GM18868 (cell line): ENCODE measurements at regions not wholly inside any gene's neighbourhood (a gene's known extent, or its start where the extent isn't known, plus 50 kb on each side); places are given as distances from the start of the nearest gene placed in this dataset.

ENCODE experiments used
- ATAC-seq: cut with Tn5 transposase; IDR thresholded peaks from one replicate; pipeline ENCODE4 v1.9.1; 2021; ENCODE audit warnings: mild to moderate bottlenecking, moderate library complexity; ENCODE audit not compliant: unreplicated experiment

- ATAC-seq: no peak
These were observed 55.4 kb downstream of the ZCCHC12 start for GRCh38 chrX:118878977-118879376.

GRCh38 chrX:118879586-118879985 is 56.0 kb downstream of the ZCCHC12 start:
- ATAC-seq: no peak

DNA sequence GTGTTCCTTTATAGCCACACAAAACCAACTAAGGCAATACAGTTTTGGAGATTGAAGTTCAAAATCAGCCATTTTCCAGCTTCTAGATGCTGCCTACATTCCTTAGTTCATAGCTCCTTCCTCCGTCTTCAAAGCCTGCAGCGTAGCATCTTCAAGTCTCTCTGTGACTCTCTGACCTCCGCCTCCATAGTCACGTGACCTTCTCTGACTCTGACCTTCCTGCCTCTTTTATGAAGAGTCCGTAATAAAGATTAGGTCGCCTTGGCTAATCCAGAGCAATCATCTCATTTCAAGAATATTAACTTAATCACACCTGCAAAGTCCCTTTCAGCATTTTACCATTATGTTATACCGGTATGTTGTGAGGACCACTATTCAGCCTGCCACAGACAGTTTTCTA is 60.4 kb downstream of the ZCCHC12 start:
- no peak for ATAC-seq

DNA sequence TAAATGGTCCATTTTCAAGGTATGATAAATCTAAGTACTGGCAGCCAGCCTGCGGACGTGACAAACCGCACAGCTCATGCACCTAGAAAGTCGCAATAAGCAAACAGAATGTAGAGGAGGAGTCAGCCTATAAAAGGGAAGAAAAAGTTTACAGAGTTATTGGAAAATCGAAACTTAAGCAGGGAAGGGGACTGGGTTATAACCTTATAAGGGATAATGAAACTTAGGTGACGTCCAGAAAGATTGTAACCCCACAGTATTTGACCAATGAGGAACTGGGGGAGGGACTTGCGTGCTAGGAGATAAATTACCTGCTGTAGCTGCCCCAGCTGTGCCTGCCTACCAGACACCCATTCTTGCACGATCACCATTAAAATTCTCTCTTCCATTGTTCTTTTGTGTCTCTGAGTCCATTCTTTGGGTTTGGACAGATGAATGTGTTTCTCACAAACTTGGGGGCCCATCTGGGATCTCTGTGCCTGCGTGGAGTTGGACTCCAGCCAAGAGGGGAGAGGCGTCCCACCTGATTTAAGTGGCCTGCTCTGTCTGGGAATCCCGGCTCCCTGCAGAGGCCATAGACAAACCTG is 61.0 kb downstream of the ZCCHC12 start:
- no peak for ATAC-seq

GRCh38 chrX:118893923-118894322 is 70.3 kb downstream of the ZCCHC12 start:
- ATAC-seq: no peak

GRCh38 chrX:118901991-118902390 is 72.4 kb upstream of the LONRF3 start:
- no peak for ATAC-seq

GRCh38 chrX:118904218-118904617 is 70.2 kb upstream of the LONRF3 start:
- peak; percentile 85 for ATAC-seq

GRCh38 chrX:118904664-118905063 is 69.8 kb upstream of the LONRF3 start:
- no peak for ATAC-seq
